ENCODE measurements at regions not wholly inside any gene's neighbourhood (a gene's known extent, or its start where the extent isn't known, plus 50 kb on each side); places are given as distances from the start of the nearest gene placed in this dataset.

DNA sequence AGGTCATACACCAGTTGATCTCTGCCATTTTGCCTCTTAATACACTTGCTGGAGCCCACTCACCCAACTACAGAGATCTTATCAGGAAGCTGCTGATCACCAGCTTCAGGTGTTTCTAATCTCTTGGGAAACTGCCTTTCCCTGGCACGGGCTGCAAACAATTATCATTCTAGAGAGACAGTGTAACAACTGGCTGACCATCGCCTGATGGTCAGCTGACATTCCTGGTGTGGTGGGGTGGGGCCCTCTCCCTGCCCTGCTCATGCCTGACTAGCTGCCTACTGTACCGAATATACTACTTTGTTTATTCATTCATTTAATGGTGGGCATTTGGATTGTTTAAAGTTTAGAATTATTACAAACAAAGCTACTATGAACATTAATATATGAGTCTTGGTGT lies 311.5 kb downstream of the CBLN2 start:
- DNase-seq (no peak), FAIRE-seq (no peak)
- H3K4me3 ChIP-seq (ENCODE audit: low read length in 3 of 3) = no peak overlapping the region
- intact Hi-C loops (cut with DNase I) = no loop called here
- H3K4me1 ChIP-seq (ENCODE audit: control insufficient read depth in 2 of 3, insufficient read depth in 2 of 3, low read depth in 1 of 3, low read length in 3 of 3) = no peaks in the 10 kb centered on the region
- H3K27me3 ChIP-seq (ENCODE audit: control insufficient read depth, insufficient read depth, low read length) = no peaks in the 10 kb centered on the region
- TF ChIP-seq, protein P1, sequence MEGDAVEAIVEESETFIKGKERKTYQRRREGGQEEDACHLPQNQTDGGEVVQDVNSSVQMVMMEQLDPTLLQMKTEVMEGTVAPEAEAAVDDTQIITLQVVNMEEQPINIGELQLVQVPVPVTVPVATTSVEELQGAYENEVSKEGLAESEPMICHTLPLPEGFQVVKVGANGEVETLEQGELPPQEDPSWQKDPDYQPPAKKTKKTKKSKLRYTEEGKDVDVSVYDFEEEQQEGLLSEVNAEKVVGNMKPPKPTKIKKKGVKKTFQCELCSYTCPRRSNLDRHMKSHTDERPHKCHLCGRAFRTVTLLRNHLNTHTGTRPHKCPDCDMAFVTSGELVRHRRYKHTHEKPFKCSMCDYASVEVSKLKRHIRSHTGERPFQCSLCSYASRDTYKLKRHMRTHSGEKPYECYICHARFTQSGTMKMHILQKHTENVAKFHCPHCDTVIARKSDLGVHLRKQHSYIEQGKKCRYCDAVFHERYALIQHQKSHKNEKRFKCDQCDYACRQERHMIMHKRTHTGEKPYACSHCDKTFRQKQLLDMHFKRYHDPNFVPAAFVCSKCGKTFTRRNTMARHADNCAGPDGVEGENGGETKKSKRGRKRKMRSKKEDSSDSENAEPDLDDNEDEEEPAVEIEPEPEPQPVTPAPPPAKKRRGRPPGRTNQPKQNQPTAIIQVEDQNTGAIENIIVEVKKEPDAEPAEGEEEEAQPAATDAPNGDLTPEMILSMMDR (IDR thresholded peaks at IDR 0.05; ENCODE audit: borderline replicate concordance, extremely low read depth, insufficient read depth) = no peak
- no peak overlapping the region for H3K27ac ChIP-seq (ENCODE audit: low read depth in 2 of 2, low read length in 2 of 2)
- no peaks in the 10 kb centered on the region for H3K36me3 ChIP-seq (ENCODE audit: control insufficient read depth in 2 of 3, insufficient read depth in 3 of 3, low read length in 3 of 3)
- no peak overlapping the region for H3K9ac ChIP-seq (ENCODE audit: low read length in 3 of 3)
- H3K9me3 ChIP-seq (ENCODE audit: control insufficient read depth in 2 of 3, insufficient read depth in 1 of 3, low read length in 3 of 3) = no peaks in the 10 kb centered on the region

DNA sequence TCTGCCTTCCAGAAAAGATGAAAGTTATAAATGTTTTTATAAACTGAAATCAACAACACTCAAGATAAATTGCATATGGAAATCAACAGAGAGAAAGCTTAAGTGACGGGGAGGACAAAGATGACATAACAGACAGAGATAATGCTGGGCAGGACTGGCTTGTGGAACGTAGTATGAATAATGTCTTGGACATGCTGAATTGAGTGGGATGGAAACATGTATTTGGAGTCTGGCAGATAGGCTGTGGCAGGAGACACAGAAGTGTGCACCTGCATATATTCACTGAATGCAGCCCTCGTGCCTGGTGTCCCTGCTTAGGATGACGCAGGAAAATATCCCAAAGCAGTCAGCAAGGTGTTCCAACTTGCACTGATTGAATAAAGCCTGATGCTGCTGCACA lies 318.2 kb downstream of the CBLN2 start:
- intact Hi-C loops (cut with DNase I) = no loop called here
- no peak overlapping the region for H3K9ac ChIP-seq (ENCODE audit: low read length in 3 of 3)
- no peaks in the 10 kb centered on the region for H3K27me3 ChIP-seq (ENCODE audit: control insufficient read depth, insufficient read depth, low read length)
- no peaks in the 10 kb centered on the region for H3K36me3 ChIP-seq (ENCODE audit: control insufficient read depth in 2 of 3, insufficient read depth in 3 of 3, low read length in 3 of 3)
- H3K4me3 ChIP-seq (ENCODE audit: low read length in 3 of 3) = no peak overlapping the region
- DNase-seq (no peak), FAIRE-seq (no peak)
- H3K9me3 ChIP-seq (ENCODE audit: control insufficient read depth in 2 of 3, insufficient read depth in 1 of 3, low read length in 3 of 3) = no peaks in the 10 kb centered on the region
- H3K27ac ChIP-seq (ENCODE audit: low read depth in 2 of 2, low read length in 2 of 2) = no peak overlapping the region
- TF ChIP-seq, protein P1 (IDR thresholded peaks at IDR 0.05; ENCODE audit: borderline replicate concordance, extremely low read depth, insufficient read depth) = no peak
- no peaks in the 10 kb centered on the region for H3K4me1 ChIP-seq (ENCODE audit: control insufficient read depth in 2 of 3, insufficient read depth in 2 of 3, low read depth in 1 of 3, low read length in 3 of 3)

DNA sequence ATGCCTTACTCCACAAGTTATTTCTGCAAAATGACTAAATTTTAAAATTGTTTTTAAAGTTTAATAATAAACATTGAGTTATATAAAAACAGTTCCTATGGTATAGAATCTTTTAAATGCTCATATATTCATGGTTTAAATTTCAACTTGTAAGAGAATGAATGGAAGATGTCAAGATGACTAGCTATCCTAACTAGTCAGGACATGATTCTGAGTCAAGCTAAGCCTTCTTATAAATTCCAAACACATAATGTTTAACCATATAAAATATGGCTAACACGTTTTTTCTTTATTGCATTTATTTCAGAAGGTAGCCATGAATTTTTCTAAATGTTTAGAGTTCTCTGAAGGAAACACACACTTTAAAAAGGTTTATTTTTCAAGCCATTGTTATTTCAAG lies 320.4 kb downstream of the CBLN2 start:
- TF ChIP-seq, protein P1 (IDR thresholded peaks at IDR 0.05; ENCODE audit: borderline replicate concordance, extremely low read depth, insufficient read depth) = no peak
- no peak overlapping the region for H3K9ac ChIP-seq (ENCODE audit: low read length in 3 of 3)
- no peak overlapping the region for H3K4me3 ChIP-seq (ENCODE audit: low read length in 3 of 3)
- H3K27me3 ChIP-seq (ENCODE audit: control insufficient read depth, insufficient read depth, low read length) = no peaks in the 10 kb centered on the region
- H3K4me1 ChIP-seq (ENCODE audit: control insufficient read depth in 2 of 3, insufficient read depth in 2 of 3, low read depth in 1 of 3, low read length in 3 of 3) = no peaks in the 10 kb centered on the region
- DNase-seq (no peak), FAIRE-seq (no peak)
- intact Hi-C loops (cut with DNase I) = no loop called here
- H3K36me3 ChIP-seq (ENCODE audit: control insufficient read depth in 2 of 3, insufficient read depth in 3 of 3, low read length in 3 of 3) = no peaks in the 10 kb centered on the region
- H3K27ac ChIP-seq (ENCODE audit: low read depth in 2 of 2, low read length in 2 of 2) = no peak overlapping the region
- no peaks in the 10 kb centered on the region for H3K9me3 ChIP-seq (ENCODE audit: control insufficient read depth in 2 of 3, insufficient read depth in 1 of 3, low read length in 3 of 3)
